H9 (cell line): ENCODE measurements at regions not wholly inside any gene's neighbourhood (a gene's known extent, or its start where the extent isn't known, plus 50 kb on each side); places are given as distances from the start of the nearest gene placed in this dataset.

Experiments
- DNase-seq: peaks from one replicate; pipeline ENCODE4 v3.0.0-alpha.2; 2017
- H2AFZ ChIP-seq: one replicate; pipeline ENCODE4 v1.6.1; 2013; ENCODE audit warnings: mild to moderate bottlenecking, low read length, control low read depth, moderate library complexity
- H2AK5ac ChIP-seq: 2 replicates; pipeline ENCODE4 v1.6.1; 2013; ENCODE audit warnings: low read length, control low read depth, mixed read lengths; ENCODE audit not compliant: insufficient read length
- H2BK120ac ChIP-seq: one replicate; pipeline ENCODE4 v1.6.1; 2013; ENCODE audit warnings: low read depth, mild to moderate bottlenecking, low read length, control low read depth, inconsistent platforms; ENCODE audit not compliant: poor library complexity, severe bottlenecking
- H2BK12ac ChIP-seq: 2 replicates; pipeline ENCODE4 v1.6.1; 2013; ENCODE audit warnings: low read length, control low read depth, mixed read lengths, low read depth; ENCODE audit not compliant: insufficient read length
- H2BK15ac ChIP-seq: 2 replicates; pipeline ENCODE4 v1.6.1; 2013; ENCODE audit warnings: low read depth, low read length, control low read depth
- H2BK20ac ChIP-seq: one replicate; pipeline ENCODE4 v1.6.1; 2013; ENCODE audit warnings: low read depth, mild to moderate bottlenecking, low read length, control low read depth, inconsistent platforms; ENCODE audit not compliant: poor library complexity, severe bottlenecking
- H2BK5ac ChIP-seq: 2 replicates; pipeline ENCODE4 v1.6.1; 2013; ENCODE audit warnings: low read length, control low read depth, mixed read lengths; ENCODE audit not compliant: insufficient read length
- H3K14ac ChIP-seq: 2 replicates; pipeline ENCODE4 v1.6.1; 2013; ENCODE audit warnings: low read length, control low read depth; ENCODE audit not compliant: insufficient read depth
- H3K18ac ChIP-seq: 2 replicates; pipeline ENCODE4 v1.6.1; 2013; ENCODE audit warnings: low read depth, mild to moderate bottlenecking, mixed read lengths, low read length, control low read depth; ENCODE audit not compliant: insufficient read length
- H3K23ac ChIP-seq: 2 replicates; pipeline ENCODE4 v1.6.1; 2013; ENCODE audit warnings: low read length, control low read depth, mixed read lengths, low read depth; ENCODE audit not compliant: insufficient read length
- H3K23me2 ChIP-seq: 2 replicates; pipeline ENCODE4 v1.6.1; 2013; ENCODE audit warnings: low read depth, mild to moderate bottlenecking, mixed read lengths, low read length, control low read depth; ENCODE audit not compliant: insufficient read length, poor library complexity, severe bottlenecking
- H3K27ac ChIP-seq: 2 replicates; pipeline ENCODE4 v1.5.1; 2013; ENCODE audit warnings: low read length, control low read depth, mixed read lengths, low read depth; ENCODE audit not compliant: insufficient read length
- H3K27me3 ChIP-seq: 2 replicates; pipeline ENCODE4 v1.6.1; 2013; ENCODE audit warnings: low read length, control low read depth, inconsistent platforms; ENCODE audit not compliant: insufficient read depth
- H3K4ac ChIP-seq: 2 replicates; pipeline ENCODE4 v1.6.1; 2013; ENCODE audit warnings: low read depth, mild to moderate bottlenecking, control low read depth, inconsistent platforms, low read length, moderate library complexity
- H3K4me1 ChIP-seq: 2 replicates; pipeline ENCODE4 v1.6.1; 2013; ENCODE audit warnings: low read length, control low read depth, inconsistent platforms; ENCODE audit not compliant: insufficient read depth
- H3K4me2 ChIP-seq: 2 replicates; pipeline ENCODE4 v1.6.1; 2013; ENCODE audit warnings: low read length, control low read depth, mixed read lengths; ENCODE audit not compliant: insufficient read length, insufficient read depth
- H3K56ac ChIP-seq: 2 replicates; pipeline ENCODE4 v1.6.1; 2013; ENCODE audit warnings: low read depth, mild to moderate bottlenecking, mixed read lengths, low read length, control low read depth; ENCODE audit not compliant: insufficient read length
- H3K79me1 ChIP-seq: 2 replicates; pipeline ENCODE4 v1.6.1; 2013; ENCODE audit warnings: low read depth, mild to moderate bottlenecking, moderate library complexity, low read length, control low read depth, inconsistent platforms; ENCODE audit not compliant: insufficient read depth, poor library complexity, severe bottlenecking
- H3K79me2 ChIP-seq: 2 replicates; pipeline ENCODE4 v1.6.1; 2013; ENCODE audit warnings: low read length, control low read depth, inconsistent platforms; ENCODE audit not compliant: insufficient read depth
- H3K9ac ChIP-seq: 2 replicates; pipeline ENCODE4 v1.6.1; 2013; ENCODE audit warnings: low read length, control low read depth, mixed read lengths; ENCODE audit not compliant: insufficient read length; ENCODE audit errors: extremely low read depth
- H3K9me3 ChIP-seq: one replicate; pipeline ENCODE4 v1.6.1; 2013; ENCODE audit warnings: low read depth, low read length, inconsistent platforms; ENCODE audit not compliant: control insufficient read depth
- H3T11ph ChIP-seq: one replicate; pipeline ENCODE4 v1.6.1; 2013; ENCODE audit warnings: mild to moderate bottlenecking, low read length, control low read depth, inconsistent platforms
- H4K20me1 ChIP-seq: one replicate; pipeline ENCODE4 v1.6.1; 2013; ENCODE audit not compliant: control insufficient read depth, insufficient read length, insufficient read depth
- H4K5ac ChIP-seq: 2 replicates; pipeline ENCODE4 v1.6.1; 2013; ENCODE audit warnings: low read depth, mild to moderate bottlenecking, mixed read lengths, low read length, control low read depth; ENCODE audit not compliant: insufficient read length
- H4K8ac ChIP-seq: replicated peaks from 2 replicates; pipeline ENCODE4 v1.6.1; 2013; ENCODE audit warnings: low read length, control low read depth, mixed read lengths, low read depth; ENCODE audit not compliant: insufficient read length
- H4K91ac ChIP-seq: 2 replicates; pipeline ENCODE4 v1.6.1; 2013; ENCODE audit warnings: low read depth, mild to moderate bottlenecking, moderate library complexity, mixed read lengths, low read length, control low read depth; ENCODE audit not compliant: insufficient read length
- H3K27ac Mint-ChIP-seq, 3 experiments: 2 replicates in 2 of 3; 3 replicates in 1 of 3; pipeline ENCODE4 v1.8.0; 2020 to 2021; ENCODE audit warnings: mixed read lengths in 3 of 3, mild to moderate bottlenecking in 1 of 3, moderate library complexity in 1 of 3
- H3K27me3 Mint-ChIP-seq: 2 replicates; pipeline ENCODE4 v1.8.0; 2021; ENCODE audit warnings: low read depth, mild to moderate bottlenecking, moderate library complexity, mixed read lengths
- H3K36me3 Mint-ChIP-seq, 3 experiments: 2 replicates in 2 of 3; 3 replicates in 1 of 3; pipeline ENCODE4 v1.8.0; 2020 to 2021; ENCODE audit warnings: low read depth in 3 of 3, mixed read lengths in 3 of 3; ENCODE audit not compliant: insufficient read depth in 1 of 3
- H3K4me1 Mint-ChIP-seq, 2 experiments: 2 replicates each; pipeline ENCODE4 v1.8.0; 2020; ENCODE audit warnings: mixed read lengths in 2 of 2
- H3K4me3 Mint-ChIP-seq, 2 experiments: 2 replicates in 1 of 2; 3 replicates in 1 of 2; pipeline ENCODE4 v1.8.0; 2020 to 2021; ENCODE audit warnings: mild to moderate bottlenecking in 2 of 2, mixed read lengths in 2 of 2, moderate library complexity in 1 of 2
- H3K9me3 Mint-ChIP-seq, 2 experiments: 2 replicates in 1 of 2; 3 replicates in 1 of 2; pipeline ENCODE4 v1.8.0; 2020; ENCODE audit warnings: mild to moderate bottlenecking in 2 of 2, mixed read lengths in 2 of 2, moderate library complexity in 1 of 2
- WGBS: extraction: QIAGEN DNeasy Blood & Tissue Kit; methylation state at CpG from one replicate; pipeline ENCODE4 v1.1.7; 2013; ENCODE audit warnings: missing lambda C conversion rate, low lambda C conversion rate, mixed read lengths; ENCODE audit not compliant: insufficient read length; ENCODE audit errors: extremely low coverage; 5-methylcytosine and 5-hydroxymethylcytosine counted together
- TF ChIP-seq, protein P1 (sequence below): fragments of 200-600 bp; sonication (generic); conservative IDR thresholded peaks from 3 replicates; pipeline ENCODE4 v1.8.0; 2021; ENCODE audit warnings: antibody characterized with exemption, mild to moderate bottlenecking

DNA sequence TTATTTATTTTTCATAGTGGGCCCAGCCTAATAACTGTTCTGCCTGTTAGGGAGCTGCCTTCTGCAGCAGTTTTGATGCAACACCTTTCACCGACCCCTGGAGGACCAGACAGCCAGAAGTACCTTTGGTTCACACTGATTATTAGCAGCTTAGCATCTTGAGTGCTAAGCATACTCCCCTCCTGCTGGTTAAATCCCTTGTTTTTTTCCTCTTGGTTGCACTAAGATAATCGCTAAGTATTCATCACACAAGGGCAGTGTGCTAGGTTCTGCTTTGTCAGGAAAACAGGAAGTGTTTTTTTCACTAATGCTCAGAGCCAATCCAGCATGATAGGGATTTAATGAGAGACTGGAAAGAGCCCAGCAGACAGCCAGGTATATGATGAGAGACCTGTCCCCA lies 437.0 kb downstream of the FUT8 start:
- no peak overlapping the region for H4K5ac ChIP-seq
- H2BK15ac ChIP-seq, result no peak overlapping the region
- H3K4me2 ChIP-seq, result no peak overlapping the region
- no peak overlapping the region for H2AK5ac ChIP-seq
- no peak overlapping the region for H3K14ac ChIP-seq
- H4K8ac ChIP-seq, result no peak overlapping the region
- peaks cover 14 to 18% of the 10 kb centered on the region in 2 experiments for H3K4me1 Mint-ChIP-seq
- H2BK12ac ChIP-seq, result no peak overlapping the region
- H3K27me3 ChIP-seq, result no peaks in the 10 kb centered on the region
- H3K18ac ChIP-seq, result no peak overlapping the region
- no peak overlapping the region for H3K27ac ChIP-seq
- DNase-seq, result no peak
- H3K79me1 ChIP-seq, result no peaks in the 10 kb centered on the region
- no peaks in the 10 kb centered on the region for H4K20me1 ChIP-seq
- H2BK120ac ChIP-seq, result no peak overlapping the region
- WGBS, result no CpG with 5 or more reads among the region's 2 CpGs
- H3T11ph ChIP-seq, result no peak overlapping the region
- no peaks in the 10 kb centered on the region for H3K23me2 ChIP-seq
- H3K56ac ChIP-seq, result no peak overlapping the region
- H2BK20ac ChIP-seq, result no peak overlapping the region
- TF ChIP-seq, protein P1, sequence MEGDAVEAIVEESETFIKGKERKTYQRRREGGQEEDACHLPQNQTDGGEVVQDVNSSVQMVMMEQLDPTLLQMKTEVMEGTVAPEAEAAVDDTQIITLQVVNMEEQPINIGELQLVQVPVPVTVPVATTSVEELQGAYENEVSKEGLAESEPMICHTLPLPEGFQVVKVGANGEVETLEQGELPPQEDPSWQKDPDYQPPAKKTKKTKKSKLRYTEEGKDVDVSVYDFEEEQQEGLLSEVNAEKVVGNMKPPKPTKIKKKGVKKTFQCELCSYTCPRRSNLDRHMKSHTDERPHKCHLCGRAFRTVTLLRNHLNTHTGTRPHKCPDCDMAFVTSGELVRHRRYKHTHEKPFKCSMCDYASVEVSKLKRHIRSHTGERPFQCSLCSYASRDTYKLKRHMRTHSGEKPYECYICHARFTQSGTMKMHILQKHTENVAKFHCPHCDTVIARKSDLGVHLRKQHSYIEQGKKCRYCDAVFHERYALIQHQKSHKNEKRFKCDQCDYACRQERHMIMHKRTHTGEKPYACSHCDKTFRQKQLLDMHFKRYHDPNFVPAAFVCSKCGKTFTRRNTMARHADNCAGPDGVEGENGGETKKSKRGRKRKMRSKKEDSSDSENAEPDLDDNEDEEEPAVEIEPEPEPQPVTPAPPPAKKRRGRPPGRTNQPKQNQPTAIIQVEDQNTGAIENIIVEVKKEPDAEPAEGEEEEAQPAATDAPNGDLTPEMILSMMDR, result no peak
- H3K9me3 ChIP-seq, result no peaks in the 10 kb centered on the region
- H4K91ac ChIP-seq, result no peak overlapping the region
- no peaks in the 10 kb centered on the region for H3K79me2 ChIP-seq
- no peak overlapping the region for H3K9ac ChIP-seq
- no peak overlapping the region for H3K27ac Mint-ChIP-seq
- no peak overlapping the region for H3K23ac ChIP-seq
- H2AFZ ChIP-seq, result no peak overlapping the region
- H3K36me3 Mint-ChIP-seq, result peaks cover 0 to 3% (median 0%) of the 10 kb centered on the region in 3 experiments; a peak in 2 of 7 replicates
- no peak overlapping the region for H3K4me3 Mint-ChIP-seq
- no peaks in the 10 kb centered on the region for H3K4me1 ChIP-seq
- peaks cover 0 to 2% of the 10 kb centered on the region in 2 experiments; a peak in 3 of 5 replicates for H3K9me3 Mint-ChIP-seq
- no peak overlapping the region for H2BK5ac ChIP-seq
- no peak overlapping the region for H3K4ac ChIP-seq
- H3K27me3 Mint-ChIP-seq, result no peaks in the 10 kb centered on the region
